Lung (tissue), 11 donors: ENCODE measurements at regions not wholly inside any gene's neighbourhood (a gene's known extent, or its start where the extent isn't known, plus 50 kb on each side); places are given as distances from the start of the nearest gene placed in this dataset.

Source experiments
- ATAC-seq: fragments of 200-7000 bp; cut with Tn5 transposase; one replicate; pipeline ENCODE4 v1.9.1; 2020; ENCODE audit warnings: moderate number of reproducible peaks; ENCODE audit not compliant: insufficient read depth, low FRiP score
- DNase-seq, 3 donors: peaks; one replicate each; pipeline ENCODE4 v3.0.0-alpha.2; 2013 to 2017
- H3K27ac ChIP-seq, 2 donors: one replicate each; pipeline ENCODE4 v1.5.1; 2013; ENCODE audit warnings: mild to moderate bottlenecking in 2 of 2, moderate library complexity in 2 of 2, control low read depth in 1 of 2, inconsistent platforms in 1 of 2, low read depth in 1 of 2, low read length in 1 of 2
- H3K27me3 ChIP-seq, 3 donors: one replicate each; pipeline ENCODE4 v1.5.1; 2013; ENCODE audit warnings: low read length in 2 of 3; ENCODE audit not compliant: control insufficient read depth in 3 of 3, insufficient read depth in 3 of 3
- H3K36me3 ChIP-seq, 4 donors: one replicate each; pipeline ENCODE4 v1.5.1; 2013; ENCODE audit warnings: low read length in 4 of 4, mild to moderate bottlenecking in 1 of 4, moderate library complexity in 1 of 4; ENCODE audit not compliant: control insufficient read depth in 4 of 4, insufficient read depth in 4 of 4
- H3K4me1 ChIP-seq, 5 donors: one replicate each; pipeline ENCODE4 v1.5.1; 2013; ENCODE audit warnings: low read length in 5 of 5, mild to moderate bottlenecking in 2 of 5, moderate library complexity in 1 of 5; ENCODE audit not compliant: control insufficient read depth in 5 of 5, insufficient read depth in 5 of 5
- H3K4me3 ChIP-seq: one replicate; pipeline ENCODE4 v1.5.1; 2013; ENCODE audit warnings: mild to moderate bottlenecking, control low read depth, moderate library complexity
- H3K9ac ChIP-seq, 2 donors: one replicate each; pipeline ENCODE4 v1.5.1; 2013; ENCODE audit warnings: low read length in 2 of 2, control low read depth in 1 of 2; ENCODE audit not compliant: insufficient read depth in 1 of 2
- H3K9me3 ChIP-seq, 4 donors: one replicate each; pipeline ENCODE4 v1.5.1; 2013; ENCODE audit warnings: low read length in 3 of 4, mild to moderate bottlenecking in 1 of 4, moderate library complexity in 1 of 4; ENCODE audit not compliant: control insufficient read depth in 4 of 4, insufficient read depth in 3 of 4
- CTCF ChIP-seq: IDR thresholded peaks from 2 replicates; pipeline ENCODE4 v1.5.1; 2012; ENCODE audit warnings: mild to moderate bottlenecking; ENCODE audit errors: control extremely low read depth, extremely low read depth
- WGBS, 2 donors: extraction: QIAGEN DNeasy Blood & Tissue Kit; methylation state at CpG; one replicate each; pipeline ENCODE4 v1.1.7; 2013; 5-methylcytosine and 5-hydroxymethylcytosine counted together
- donor health status: control.
- donor health status: control.
- donor health status: Bipolar disorder and iron deficiency.
- donor health status: healthy.
- donor health status: DM: yes; HTN: yes; CAD: no.

GRCh38 chr1:83762416-83762815 lies 236.5 kb downstream of the TTLL7 start:
- WGBS, 2 donors = 85 to 93% methylated on average over 5 of the region's 5 CpGs
- H3K36me3 ChIP-seq = no peaks in the 10 kb centered on the region
- H3K27ac ChIP-seq = no peak overlapping the region
- H3K4me1 ChIP-seq = peaks cover 0 to 46% (median 5%) of the 10 kb centered on the region in 5 donors
- no peak for ATAC-seq
- H3K9me3 ChIP-seq = no peaks in the 10 kb centered on the region
- no peak for TF ChIP-seq CTCF
- H3K27me3 ChIP-seq = no peaks in the 10 kb centered on the region
- H3K4me3 ChIP-seq = no peak overlapping the region
- no peak for DNase-seq
- H3K9ac ChIP-seq = no peak overlapping the region

- H3K4me1 ChIP-seq = peaks cover 0 to 46% (median 5%) of the 10 kb centered on the region in 5 donors
- no peak overlapping the region for H3K27ac ChIP-seq
- H3K36me3 ChIP-seq = no peaks in the 10 kb centered on the region
- no peak overlapping the region for H3K9ac ChIP-seq
- WGBS, 2 donors = 73 to 74% methylated on average over 3 of the region's 3 CpGs
- peaks cover 0 to 1% (median 0%) of the 10 kb centered on the region in 4 donors for H3K9me3 ChIP-seq
- DNase-seq = no peak
- no peaks in the 10 kb centered on the region for H3K27me3 ChIP-seq
- ATAC-seq = no peak
- no peak for TF ChIP-seq CTCF
- H3K4me3 ChIP-seq = no peak overlapping the region
Observed at GRCh38 chr1:83762039-83762365, 236.9 kb downstream of the TTLL7 start.

- no peak for ATAC-seq
- Histone ChIP-seq H3K4me3 (no peak overlapping the region), H3K9me3 (peaks cover 0 to 2% (median 0%) of the 10 kb centered on the region in 4 donors), H3K4me1 (peaks cover 0 to 43% (median 5%) of the 10 kb centered on the region in 5 donors), H3K27me3 (no peaks in the 10 kb centered on the region), H3K36me3 (no peaks in the 10 kb centered on the region), H3K9ac (no peak overlapping the region), H3K27ac (no peak overlapping the region)
- DNase-seq = no peak
- no peak for TF ChIP-seq CTCF
- WGBS, 2 donors = 56 to 65% methylated on average over 8 of the region's 8 CpGs
Observed at GRCh38 chr1:83761167-83762038, 237.5 kb downstream of the TTLL7 start.
